Right lobe of liver (tissue), 6 donors: ENCODE measurements at regions not wholly inside any gene's neighbourhood (a gene's known extent, or its start where the extent isn't known, plus 50 kb on each side); places are given as distances from the start of the nearest gene placed in this dataset.
A peak's percentile ranks its signal among the peaks of the same experiment; 100 is the strongest.
"Not testable (repeated sequence)": the region's sequence is repeated elsewhere in the genome, so short reads cannot be mapped to it uniquely, and the experiment has no call there.

ENCODE experiments used
- ATAC-seq, 4 donors: fragments of 200-7000 bp; cut with Tn5 transposase; one replicate each; pipeline ENCODE4 v1.9.1; 2020; ENCODE audit warnings: mild to moderate bottlenecking in 4 of 4, moderate library complexity in 4 of 4
- DNase-seq, 3 donors: peaks; one replicate each; pipeline ENCODE4 v3.0.0-alpha.2; 2020
- H3K27ac ChIP-seq, 3 donors: fragments of 200-600 bp; one replicate each; pipeline ENCODE4 v1.8.0; 2022
- H3K27me3 ChIP-seq, 2 donors: fragments of 200-600 bp; one replicate each; pipeline ENCODE4 v1.8.0; 2022
- H3K36me3 ChIP-seq, 4 donors: fragments of 200-600 bp; sonication (generic) in 1 of 4; one replicate each; pipeline versions ENCODE4 v1.5.1 to v1.8.0; 2017 to 2022; ENCODE audit warnings: control low read depth in 1 of 4
- H3K4me1 ChIP-seq, 4 donors: fragments of 200-600 bp; sonication (generic) in 1 of 4; one replicate each; pipeline versions ENCODE4 v1.5.1 to v1.8.0; 2017 to 2022; ENCODE audit warnings: control low read depth in 1 of 4
- H3K4me3 ChIP-seq, 3 donors: fragments of 200-600 bp; one replicate each; pipeline ENCODE4 v1.8.0; 2022
- H3K9me3 ChIP-seq, 4 donors: fragments of 200-600 bp; sonication (generic) in 1 of 4; one replicate each; pipeline versions ENCODE4 v1.5.1 to v1.8.0; 2017 to 2022; ENCODE audit warnings: control low read depth in 1 of 4
- WGBS: methylation state at CpG from one replicate; pipeline ENCODE4 v1.1.6; 2018; ENCODE audit warnings: low coverage, low lambda C conversion rate; ENCODE audit not compliant: insufficient coverage; ENCODE audit errors: missing lambda C conversion rate; 5-methylcytosine and 5-hydroxymethylcytosine counted together
- intact Hi-C, 2 donors: fragments of 100-400 bp; cut with DNase I; formaldehyde crosslinking; loops; one replicate each; pipeline versions ENCODE4 v1.11.2 to v1.14.1; 2022
- donor health status: DM: no; HTN: yes; CAD: no.
- donor health status: DM: no; HTN: no; CAD: no.
- donor health status: DM: no; HTN: no; CAD: no.
- donor health status: DM: no; HTN: yes; CAD: no.
- donor health status: DM: no; HTN: yes; CAD: no.

DNA sequence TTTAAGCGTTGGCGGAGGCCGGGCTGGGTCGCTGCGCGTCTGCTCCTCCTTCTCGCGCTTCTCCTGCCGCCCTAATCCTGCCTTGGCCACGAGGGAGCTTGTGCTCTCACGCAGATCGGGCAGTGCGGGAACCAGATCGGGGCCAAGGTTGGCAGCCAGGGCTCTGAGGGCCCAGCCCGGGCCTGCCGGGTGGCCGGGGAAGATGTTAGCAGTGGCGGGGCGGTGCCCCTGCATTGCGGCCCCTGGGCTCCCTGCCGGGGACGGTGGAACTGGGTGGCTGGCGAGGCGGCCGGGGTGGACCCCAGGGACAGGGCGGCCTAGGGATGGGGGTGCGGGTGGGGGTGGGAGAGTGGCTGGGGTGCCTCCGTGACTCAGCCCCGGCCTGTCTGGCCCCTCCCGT lies 297.4 kb downstream of the CACNA1B start:
- ATAC-seq, H3K9me3 ChIP-seq, intact Hi-C loops, DNase-seq, H3K27ac ChIP-seq, H3K27me3 ChIP-seq, H3K4me1 ChIP-seq, H3K4me3 ChIP-seq, H3K36me3 ChIP-seq: not testable (repeated sequence)
- WGBS = no CpG with 5 or more reads among the region's 30 CpGs

DNA sequence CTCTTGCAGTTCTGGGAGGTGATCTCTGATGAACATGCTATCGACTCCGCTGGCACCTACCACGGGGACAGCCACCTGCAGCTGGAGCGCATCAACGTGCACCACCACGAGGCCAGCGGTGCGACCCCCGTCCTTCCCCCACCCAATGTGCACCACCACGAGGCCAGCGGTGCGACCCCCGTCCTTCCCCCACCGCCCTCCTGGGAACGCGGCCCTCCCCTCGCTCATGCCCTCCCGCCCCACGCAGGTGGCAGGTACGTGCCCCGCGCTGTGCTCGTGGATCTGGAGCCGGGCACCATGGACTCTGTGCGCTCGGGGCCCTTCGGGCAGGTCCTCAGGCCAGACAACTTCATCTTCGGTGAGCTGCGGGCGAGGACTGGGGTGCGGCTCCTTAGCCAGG lies 297.8 kb downstream of the CACNA1B start:
- H3K4me1 ChIP-seq, H3K27me3 ChIP-seq, ATAC-seq, H3K27ac ChIP-seq, DNase-seq, H3K36me3 ChIP-seq, H3K4me3 ChIP-seq, intact Hi-C loops, H3K9me3 ChIP-seq: not testable (repeated sequence)
- WGBS = 92% methylated on average over 7 of the region's 31 CpGs

DNA sequence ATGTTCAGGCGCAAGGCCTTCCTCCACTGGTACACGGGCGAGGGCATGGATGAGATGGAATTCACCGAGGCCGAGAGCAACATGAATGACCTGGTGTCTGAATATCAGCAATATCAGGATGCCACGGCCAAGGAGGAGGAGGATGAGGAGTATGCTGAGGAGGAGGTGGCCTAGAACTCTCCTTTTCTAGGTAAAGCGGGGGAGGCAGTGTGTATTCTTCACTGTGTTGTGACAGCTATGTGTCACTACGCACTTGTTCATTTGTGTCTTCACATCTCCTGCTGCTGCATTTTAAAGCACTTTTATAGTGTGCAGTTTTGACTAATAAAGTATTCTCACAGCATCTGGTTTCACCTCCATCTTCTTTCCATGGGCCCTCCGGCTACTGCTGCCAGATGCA lies 299.5 kb downstream of the CACNA1B start:
- H3K27me3 ChIP-seq, H3K36me3 ChIP-seq, H3K9me3 ChIP-seq, H3K27ac ChIP-seq, intact Hi-C loops, H3K4me1 ChIP-seq, DNase-seq, H3K4me3 ChIP-seq, ATAC-seq: not testable (repeated sequence)
- 100% methylated on average over 2 of the region's 9 CpGs for WGBS

DNA sequence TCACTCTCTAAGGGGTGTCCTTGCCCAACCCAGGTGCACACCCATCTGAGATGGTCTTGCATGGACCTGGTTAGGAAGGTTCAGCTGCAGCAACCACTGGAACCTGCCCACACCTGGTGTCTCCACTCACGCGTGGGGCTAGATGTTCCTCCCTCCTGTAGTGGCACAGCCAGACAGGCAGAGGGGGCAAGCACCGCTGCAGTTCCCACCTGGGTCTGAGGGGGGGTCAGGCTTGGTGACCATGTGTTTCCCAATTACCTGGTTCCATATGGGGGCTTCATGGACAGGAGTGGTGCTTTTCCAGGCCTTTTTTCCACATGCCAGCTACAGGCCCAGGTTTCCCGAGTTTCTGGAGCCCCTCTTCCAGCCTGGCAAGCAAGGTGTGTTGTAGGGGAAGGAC lies 301.4 kb downstream of the CACNA1B start:
- H3K27me3 ChIP-seq, H3K36me3 ChIP-seq, H3K9me3 ChIP-seq, H3K27ac ChIP-seq, ATAC-seq, intact Hi-C loops, H3K4me3 ChIP-seq, DNase-seq, H3K4me1 ChIP-seq: not testable (repeated sequence)
- WGBS = no CpG with 5 or more reads among the region's 4 CpGs

DNA sequence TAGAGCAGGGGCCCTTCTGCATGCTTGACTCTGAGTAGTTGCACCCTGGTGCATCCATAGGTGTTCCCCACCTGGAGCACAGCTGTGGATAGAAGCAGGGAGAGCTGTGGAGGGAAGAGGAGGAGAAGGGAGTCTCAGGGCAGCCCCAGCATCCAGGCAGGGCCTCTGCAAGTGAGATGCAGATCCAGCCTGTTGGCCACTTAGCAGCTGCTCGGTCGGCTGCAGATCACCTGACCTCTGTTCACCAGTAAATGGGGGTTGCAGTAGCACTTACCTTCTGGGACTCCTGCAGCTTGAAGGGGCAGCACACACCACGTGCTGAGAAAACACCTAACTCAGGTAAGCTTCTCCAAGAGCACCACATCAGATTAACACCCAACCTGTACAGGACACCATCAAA lies 302.1 kb downstream of the CACNA1B start:
- intact Hi-C loops, ATAC-seq, H3K27me3 ChIP-seq, H3K9me3 ChIP-seq, H3K4me1 ChIP-seq, H3K4me3 ChIP-seq, H3K36me3 ChIP-seq, H3K27ac ChIP-seq, DNase-seq: not testable (repeated sequence)
- WGBS = 28% methylated on average over 3 of the region's 3 CpGs

DNA sequence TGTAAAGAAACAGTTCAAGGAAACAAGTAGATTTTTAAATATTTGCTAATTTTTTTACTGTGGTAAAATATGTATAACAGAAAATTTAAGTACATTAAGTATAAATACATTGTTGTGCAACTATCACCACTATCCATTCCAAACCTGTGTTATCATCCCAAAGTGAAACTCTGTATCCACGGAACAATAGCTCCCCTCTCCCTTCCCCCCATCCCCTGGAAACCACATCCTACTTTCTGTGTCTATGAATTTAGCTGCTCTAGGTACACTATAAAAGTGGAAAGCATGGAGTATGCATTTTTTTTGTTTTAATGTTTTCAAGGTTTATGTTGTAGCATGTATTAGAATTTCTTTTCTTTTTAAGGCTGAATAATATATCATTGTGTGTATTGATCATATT lies 304.4 kb downstream of the CACNA1B start:
- DNase-seq, H3K27me3 ChIP-seq, H3K36me3 ChIP-seq, ATAC-seq, H3K4me3 ChIP-seq, H3K4me1 ChIP-seq, H3K9me3 ChIP-seq, H3K27ac ChIP-seq, intact Hi-C loops: not testable (repeated sequence)
- WGBS = 12% methylated on average over 1 of the region's 1 CpG

DNA sequence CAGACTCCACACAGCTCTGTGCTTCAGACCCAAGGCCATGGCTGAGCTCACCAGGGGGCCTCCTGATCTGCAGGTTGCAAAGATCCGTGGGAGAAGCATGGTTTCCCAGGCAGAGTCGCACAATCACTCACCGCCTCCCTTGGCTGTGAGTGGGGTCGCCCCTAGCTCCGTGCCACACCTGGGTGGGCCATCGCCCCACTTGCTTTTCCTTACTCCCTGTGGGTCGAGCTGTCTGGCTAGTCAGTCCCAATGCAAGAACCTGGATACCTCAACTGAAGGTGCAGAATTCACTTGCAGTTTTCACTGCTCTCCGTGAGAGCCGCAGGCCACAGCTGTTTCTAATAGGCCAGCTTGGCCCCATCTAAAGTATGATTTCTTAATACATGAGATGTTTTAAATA lies 319.6 kb downstream of the CACNA1B start:
- H3K27ac ChIP-seq, H3K9me3 ChIP-seq, H3K36me3 ChIP-seq, H3K4me3 ChIP-seq, intact Hi-C loops, H3K27me3 ChIP-seq, DNase-seq, ATAC-seq, H3K4me1 ChIP-seq: not testable (repeated sequence)
- 86% methylated on average over 4 of the region's 9 CpGs for WGBS

DNA sequence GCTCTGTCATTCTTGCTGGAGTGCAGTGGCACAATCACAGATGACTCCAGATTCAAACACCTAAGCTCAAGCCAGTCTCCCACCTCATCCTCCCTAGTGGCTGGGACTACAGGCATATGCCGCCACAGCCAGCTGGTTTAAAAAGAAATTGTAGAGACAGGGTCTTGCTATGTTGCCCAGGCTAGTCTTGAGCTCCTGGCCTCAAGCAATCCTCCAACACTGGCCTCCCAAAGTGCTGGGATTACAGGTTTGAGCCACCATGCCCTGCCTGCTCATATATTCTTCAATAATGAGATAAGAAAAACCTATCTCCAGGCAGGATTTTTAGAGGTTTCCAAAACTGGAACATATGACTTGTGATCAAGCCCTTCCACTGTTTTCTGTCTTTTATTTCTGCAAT lies 321.4 kb downstream of the CACNA1B start:
- ATAC-seq, H3K36me3 ChIP-seq, H3K9me3 ChIP-seq, intact Hi-C loops, H3K4me1 ChIP-seq, DNase-seq, H3K27me3 ChIP-seq, H3K4me3 ChIP-seq, H3K27ac ChIP-seq: not testable (repeated sequence)
- 91% methylated on average over 1 of the region's 1 CpG for WGBS

DNA sequence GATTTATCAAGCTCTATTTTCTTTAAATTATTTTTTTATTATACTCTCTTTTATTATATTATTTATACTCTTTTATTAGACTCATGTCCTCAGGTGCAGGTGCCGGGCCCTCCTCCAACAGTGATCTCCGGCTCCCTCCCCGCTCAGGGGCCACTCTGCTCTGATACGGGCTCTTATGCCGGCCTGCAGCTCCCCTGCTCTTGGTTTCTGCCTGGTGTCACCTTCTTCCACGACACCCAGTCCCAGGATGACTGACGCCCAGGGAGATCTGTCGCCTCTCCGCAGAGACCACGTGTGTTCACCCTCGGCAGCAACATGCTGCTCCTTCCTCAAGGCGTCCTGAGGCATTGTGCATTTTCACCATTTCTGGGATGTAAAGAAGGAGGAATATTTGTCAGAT lies 322.3 kb downstream of the CACNA1B start:
- H3K4me1 ChIP-seq, H3K27ac ChIP-seq, ATAC-seq, H3K4me3 ChIP-seq, intact Hi-C loops, H3K36me3 ChIP-seq, H3K27me3 ChIP-seq, H3K9me3 ChIP-seq, DNase-seq: not testable (repeated sequence)
- 85% methylated on average over 12 of the region's 12 CpGs for WGBS

DNA sequence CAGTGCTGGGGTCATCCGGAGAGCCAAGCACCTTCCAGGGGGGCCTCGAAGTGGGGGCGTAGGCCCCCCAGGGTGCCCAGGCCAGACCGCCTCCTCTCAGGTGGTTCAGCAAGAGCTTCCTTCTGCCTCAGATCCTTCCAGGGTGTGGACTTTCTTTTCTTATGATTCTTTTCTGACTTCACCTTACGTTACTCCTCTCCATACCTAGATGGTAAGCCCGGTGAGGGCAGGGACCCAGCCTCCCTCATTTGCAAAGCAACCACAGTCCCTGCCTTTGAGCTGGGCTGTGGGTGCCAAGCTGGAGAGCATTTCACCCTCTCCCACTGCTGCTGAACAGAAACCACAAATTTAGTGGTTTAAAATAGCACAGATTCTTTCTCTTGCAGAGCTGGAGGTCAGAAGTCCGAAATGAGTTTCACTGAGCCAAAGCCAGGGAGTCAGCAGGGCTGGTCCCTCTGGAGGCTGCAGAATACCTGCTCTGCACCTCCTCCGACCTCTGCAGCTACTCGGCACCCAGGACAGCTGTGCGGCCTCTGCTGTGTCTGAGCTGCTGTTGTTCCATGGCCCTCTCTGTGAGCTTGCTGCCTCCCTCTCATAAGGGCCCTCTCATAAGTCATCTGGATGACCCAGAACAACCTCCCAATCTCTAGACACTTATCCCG lies 323.0 kb downstream of the CACNA1B start:
- H3K9me3 ChIP-seq, H3K36me3 ChIP-seq, intact Hi-C loops, H3K4me1 ChIP-seq, H3K4me3 ChIP-seq, H3K27ac ChIP-seq, DNase-seq, H3K27me3 ChIP-seq: not testable (repeated sequence)
- peak in 2 of 4 donors; percentile 25 to 38 for ATAC-seq
- WGBS = no CpG with 5 or more reads among the region's 11 CpGs

DNA sequence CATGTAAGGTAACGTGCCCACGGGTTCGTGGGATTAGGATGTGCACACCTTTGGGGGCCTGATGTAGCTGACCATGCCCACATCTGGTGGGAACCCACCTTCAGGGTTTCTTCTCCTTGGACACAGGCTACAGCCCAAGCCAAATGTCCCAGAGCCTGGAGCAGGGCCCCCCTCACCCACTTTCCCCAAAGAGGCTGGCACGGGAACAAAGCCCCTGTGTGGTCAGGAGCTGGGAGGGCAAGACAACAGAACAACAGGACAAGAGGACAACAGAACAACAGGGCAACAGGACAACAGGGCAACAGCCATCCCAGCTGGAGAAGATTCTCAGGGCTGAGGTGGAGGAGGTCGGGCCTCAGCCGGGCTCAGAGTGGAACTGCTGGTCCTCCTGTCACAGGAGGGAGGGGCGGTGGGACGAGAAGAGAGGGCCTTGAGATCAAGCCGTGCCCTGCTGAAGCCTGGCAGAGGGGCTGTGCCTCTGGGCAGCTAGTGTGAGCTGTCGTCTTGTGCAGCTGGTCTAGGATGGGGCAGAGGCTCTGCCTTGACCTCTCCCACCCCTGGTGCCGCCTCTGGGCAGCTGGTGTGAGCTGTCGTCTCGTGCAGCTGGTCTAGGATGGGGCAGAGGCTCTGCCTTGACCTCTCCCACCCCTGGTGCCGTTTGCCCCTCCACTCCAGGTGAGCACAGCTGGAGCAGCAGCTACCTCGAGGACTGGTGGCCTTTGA lies 323.7 kb downstream of the CACNA1B start:
- H3K9me3 ChIP-seq, H3K4me1 ChIP-seq, H3K36me3 ChIP-seq, DNase-seq, H3K27ac ChIP-seq, H3K27me3 ChIP-seq, intact Hi-C loops, H3K4me3 ChIP-seq: not testable (repeated sequence)
- no CpG with 5 or more reads among the region's 15 CpGs for WGBS
- ATAC-seq = peak in 1 of 4 donors; percentile 22

DNA sequence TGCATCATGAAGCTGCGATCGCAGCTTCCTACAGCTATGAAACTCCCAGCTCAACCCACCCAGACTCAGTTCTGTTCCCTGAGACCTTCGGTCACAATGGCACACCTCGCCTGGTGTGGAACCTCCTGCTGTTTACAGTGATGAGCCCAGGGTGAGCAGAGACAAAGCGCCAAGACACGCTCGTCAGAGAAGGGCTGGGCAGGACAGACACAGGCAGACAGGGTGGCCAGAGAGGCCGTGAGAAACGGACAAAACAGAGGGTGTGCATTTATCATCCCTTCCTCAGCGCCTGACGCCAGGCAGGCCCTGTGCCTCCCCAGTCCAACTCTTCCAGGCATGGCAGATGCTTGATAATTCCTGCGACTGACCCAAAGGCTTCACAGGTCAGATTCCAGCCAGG lies 324.5 kb downstream of the CACNA1B start:
- H3K9me3 ChIP-seq, H3K27me3 ChIP-seq, H3K27ac ChIP-seq, DNase-seq, H3K4me3 ChIP-seq, H3K36me3 ChIP-seq, H3K4me1 ChIP-seq, intact Hi-C loops: not testable (repeated sequence)
- ATAC-seq = peak in 1 of 4 donors; percentile 7
- WGBS = 82% methylated on average over 2 of the region's 12 CpGs
